Lung (tissue), 11 donors: ENCODE measurements at regions not wholly inside any gene's neighbourhood (a gene's known extent, or its start where the extent isn't known, plus 50 kb on each side); places are given as distances from the start of the nearest gene placed in this dataset.

ENCODE experiments used
- ATAC-seq: fragments of 200-7000 bp; cut with Tn5 transposase; one replicate; pipeline ENCODE4 v1.9.1; 2020; ENCODE audit warnings: moderate number of reproducible peaks; ENCODE audit not compliant: insufficient read depth, low FRiP score
- DNase-seq, 3 donors: peaks; one replicate each; pipeline ENCODE4 v3.0.0-alpha.2; 2013 to 2017
- H3K27ac ChIP-seq, 2 donors: one replicate each; pipeline ENCODE4 v1.5.1; 2013; ENCODE audit warnings: mild to moderate bottlenecking in 2 of 2, moderate library complexity in 2 of 2, control low read depth in 1 of 2, inconsistent platforms in 1 of 2, low read depth in 1 of 2, low read length in 1 of 2
- H3K27me3 ChIP-seq, 3 donors: one replicate each; pipeline ENCODE4 v1.5.1; 2013; ENCODE audit warnings: low read length in 2 of 3; ENCODE audit not compliant: control insufficient read depth in 3 of 3, insufficient read depth in 3 of 3
- H3K36me3 ChIP-seq, 4 donors: one replicate each; pipeline ENCODE4 v1.5.1; 2013; ENCODE audit warnings: low read length in 4 of 4, mild to moderate bottlenecking in 1 of 4, moderate library complexity in 1 of 4; ENCODE audit not compliant: control insufficient read depth in 4 of 4, insufficient read depth in 4 of 4
- H3K4me1 ChIP-seq, 5 donors: one replicate each; pipeline ENCODE4 v1.5.1; 2013; ENCODE audit warnings: low read length in 5 of 5, mild to moderate bottlenecking in 2 of 5, moderate library complexity in 1 of 5; ENCODE audit not compliant: control insufficient read depth in 5 of 5, insufficient read depth in 5 of 5
- H3K4me3 ChIP-seq: one replicate; pipeline ENCODE4 v1.5.1; 2013; ENCODE audit warnings: mild to moderate bottlenecking, control low read depth, moderate library complexity
- H3K9ac ChIP-seq, 2 donors: one replicate each; pipeline ENCODE4 v1.5.1; 2013; ENCODE audit warnings: low read length in 2 of 2, control low read depth in 1 of 2; ENCODE audit not compliant: insufficient read depth in 1 of 2
- H3K9me3 ChIP-seq, 4 donors: one replicate each; pipeline ENCODE4 v1.5.1; 2013; ENCODE audit warnings: low read length in 3 of 4, mild to moderate bottlenecking in 1 of 4, moderate library complexity in 1 of 4; ENCODE audit not compliant: control insufficient read depth in 4 of 4, insufficient read depth in 3 of 4
- CTCF ChIP-seq: IDR thresholded peaks from 2 replicates; pipeline ENCODE4 v1.5.1; 2012; ENCODE audit warnings: mild to moderate bottlenecking; ENCODE audit errors: control extremely low read depth, extremely low read depth
- WGBS, 2 donors: extraction: QIAGEN DNeasy Blood & Tissue Kit; methylation state at CpG; one replicate each; pipeline ENCODE4 v1.1.7; 2013; 5-methylcytosine and 5-hydroxymethylcytosine counted together
- donor health status: control.
- donor health status: control.
- donor health status: Bipolar disorder and iron deficiency.
- donor health status: healthy.
- donor health status: DM: yes; HTN: yes; CAD: no.

GRCh38 chr13:63005625-63006024 lies 1590.0 kb upstream of the PCDH20 start:
- no peaks in the 10 kb centered on the region for H3K27me3 ChIP-seq
- no peaks in the 10 kb centered on the region for H3K36me3 ChIP-seq
- H3K27ac ChIP-seq = no peak overlapping the region
- H3K4me3 ChIP-seq = no peak overlapping the region
- ATAC-seq = no peak
- no peaks in the 10 kb centered on the region for H3K4me1 ChIP-seq
- no peak overlapping the region for H3K9ac ChIP-seq
- peaks cover 0 to 11% (median 6%) of the 10 kb centered on the region in 4 donors for H3K9me3 ChIP-seq
- no peak for DNase-seq
- TF ChIP-seq CTCF = no peak

GRCh38 chr13:62997696-62998095 lies 1582.0 kb upstream of the PCDH20 start:
- no peak for ATAC-seq
- no peak overlapping the region for H3K9ac ChIP-seq
- 40 to 69% methylated on average over 1 of the region's 1 CpG for WGBS, 2 donors
- no peaks in the 10 kb centered on the region for H3K27me3 ChIP-seq
- no peaks in the 10 kb centered on the region for H3K36me3 ChIP-seq
- no peak for DNase-seq
- H3K27ac ChIP-seq = no peak overlapping the region
- TF ChIP-seq CTCF = no peak
- H3K4me1 ChIP-seq = no peaks in the 10 kb centered on the region
- H3K4me3 ChIP-seq = no peak overlapping the region
- peaks cover 0 to 10% (median 2%) of the 10 kb centered on the region in 4 donors for H3K9me3 ChIP-seq

DNA sequence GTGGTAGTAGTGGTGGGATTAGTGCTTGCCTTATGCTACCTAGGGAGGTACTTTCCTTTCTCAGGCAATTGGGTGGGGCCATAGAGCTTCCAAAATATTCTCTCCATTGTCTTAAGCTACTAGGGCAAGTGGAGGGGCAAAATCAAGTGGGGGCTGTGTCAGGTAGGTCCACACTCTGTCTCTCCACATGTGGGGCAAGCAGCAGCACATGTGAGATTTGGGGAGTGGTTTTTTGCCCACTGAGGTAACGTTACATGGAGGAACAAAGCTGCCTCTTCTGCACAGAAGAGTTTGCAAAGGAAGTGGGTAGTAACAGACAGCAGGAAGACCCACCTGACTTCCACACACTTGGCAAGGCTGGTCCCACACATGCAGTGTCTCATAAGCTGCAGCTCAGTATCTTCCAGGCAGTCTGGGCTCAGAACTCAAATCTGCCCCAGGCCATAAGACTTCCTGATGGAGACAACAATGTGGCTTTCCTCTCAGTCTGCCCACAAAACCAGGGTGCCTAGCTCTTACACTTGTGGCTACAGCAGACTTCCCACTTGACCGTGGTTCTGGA lies 1581.5 kb upstream of the PCDH20 start:
- no peak for TF ChIP-seq CTCF
- 31 to 51% methylated on average over 2 of the region's 2 CpGs for WGBS, 2 donors
- Histone ChIP-seq H3K27ac (no peak overlapping the region), H3K4me3 (no peak overlapping the region), H3K4me1 (no peaks in the 10 kb centered on the region), H3K27me3 (no peaks in the 10 kb centered on the region), H3K9me3 (peaks cover 0 to 10% (median 2%) of the 10 kb centered on the region in 4 donors), H3K36me3 (no peaks in the 10 kb centered on the region), H3K9ac (no peak overlapping the region)
- DNase-seq (no peak), ATAC-seq (no peak)

DNA sequence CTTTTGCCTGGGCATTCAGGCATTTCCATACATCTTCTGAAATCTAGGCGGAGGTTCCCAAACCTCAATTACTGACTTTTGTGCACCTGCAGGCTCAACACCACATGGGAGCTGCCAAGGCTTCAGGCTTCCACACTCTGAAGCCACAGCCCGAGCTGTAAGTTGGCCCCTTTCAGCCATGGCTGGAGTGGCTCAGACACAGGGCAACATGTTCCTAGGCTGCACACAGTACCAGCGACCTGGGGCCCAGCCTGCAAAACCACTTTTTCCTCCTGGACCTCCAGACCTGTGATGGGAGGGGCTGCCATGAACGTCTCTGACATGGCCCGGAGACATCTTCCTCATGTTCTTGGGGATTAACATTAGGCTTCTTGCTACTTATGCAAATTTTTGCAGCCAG lies 1558.2 kb upstream of the PCDH20 start:
- TF ChIP-seq CTCF = no peak
- Histone ChIP-seq H3K9me3 (peaks cover 0 to 4% (median 0%) of the 10 kb centered on the region in 4 donors), H3K27me3 (no peaks in the 10 kb centered on the region), H3K36me3 (no peaks in the 10 kb centered on the region), H3K4me1 (no peaks in the 10 kb centered on the region), H3K9ac (no peak overlapping the region), H3K27ac (no peak overlapping the region), H3K4me3 (no peak overlapping the region)
- DNase-seq (no peak), ATAC-seq (no peak)
- WGBS, 2 donors = 81 to 88% methylated on average over 5 of the region's 5 CpGs
